ENCODE measurements at regions not wholly inside any gene's neighbourhood (a gene's known extent, or its start where the extent isn't known, plus 50 kb on each side); places are given as distances from the start of the nearest gene placed in this dataset.

GRCh38 chr1:201740670-201741111 is 88.3 kb upstream of the IPO9 start:
- no peak for ATAC-seq

GRCh38 chr1:201741763-201742342 is 87.1 kb upstream of the IPO9 start:
- ATAC-seq, result no peak
- no peak for TF ChIP-seq BACH2 (CRISPR knock-in tag; IDR thresholded peaks at IDR 0.05; ENCODE audit: borderline replicate concordance)
- no peak for TF ChIP-seq OSR1 (CRISPR knock-in tag; IDR thresholded peaks at IDR 0.05)
- no peak for TF ChIP-seq ZNF565 (CRISPR knock-in tag; conservative IDR thresholded peaks at IDR 0.05; ENCODE audit: low read depth)
- no peak for TF ChIP-seq TCF4 (CRISPR knock-in tag; IDR thresholded peaks at IDR 0.05; ENCODE audit: borderline replicate concordance)
- no peak for TF ChIP-seq ZFP30 (CRISPR knock-in tag; IDR thresholded peaks at IDR 0.05)
- no peak for TF ChIP-seq RARB (CRISPR knock-in tag; IDR thresholded peaks at IDR 0.05)
- no peak for TF ChIP-seq ZNF70 (CRISPR knock-in tag; IDR thresholded peaks at IDR 0.05)
- no peak for TF ChIP-seq ZC3H10 (CRISPR knock-in tag; IDR thresholded peaks at IDR 0.05)
- no peak for TF ChIP-seq CSDC2 (CRISPR knock-in tag; IDR thresholded peaks at IDR 0.05)
- no peak for TF ChIP-seq CREB5 (CRISPR knock-in tag; IDR thresholded peaks at IDR 0.05; ENCODE audit: low read depth)

More at GRCh38 chr1:201740670-201741111, 88.3 kb upstream of the IPO9 start:
- TF ChIP-seq SNAI2 (CRISPR knock-in tag; IDR thresholded peaks at IDR 0.05), result no peak
- TF ChIP-seq GLIS3 (CRISPR knock-in tag; IDR thresholded peaks at IDR 0.05), result no peak
- TF ChIP-seq PATZ1 (CRISPR knock-in tag; IDR thresholded peaks at IDR 0.05; ENCODE audit: borderline replicate concordance), result no peak
- no peak for TF ChIP-seq TOX (CRISPR knock-in tag; IDR thresholded peaks at IDR 0.05; ENCODE audit: borderline replicate concordance)
- TF ChIP-seq ARNTL (CRISPR knock-in tag; IDR thresholded peaks at IDR 0.05; ENCODE audit: borderline replicate concordance, low read depth), result no peak
- no peak for TF ChIP-seq ISL1 (CRISPR knock-in tag; IDR thresholded peaks at IDR 0.05)
- TF ChIP-seq ZNF70 (CRISPR knock-in tag; IDR thresholded peaks at IDR 0.05), result no peak
- TF ChIP-seq POU6F1 (CRISPR knock-in tag; IDR thresholded peaks at IDR 0.05; ENCODE audit: borderline replicate concordance, low read depth), result no peak
- no peak for TF ChIP-seq ZC3H10 (CRISPR knock-in tag; IDR thresholded peaks at IDR 0.05)
- no peak for TF ChIP-seq ZNF565 (CRISPR knock-in tag; conservative IDR thresholded peaks at IDR 0.05; ENCODE audit: low read depth)

- TF ChIP-seq GLIS3 (CRISPR knock-in tag; IDR thresholded peaks at IDR 0.05), result no peak
- no peak for TF ChIP-seq RARB (CRISPR knock-in tag; IDR thresholded peaks at IDR 0.05)
- no peak for TF ChIP-seq POU6F1 (CRISPR knock-in tag; IDR thresholded peaks at IDR 0.05; ENCODE audit: borderline replicate concordance, low read depth)
- ATAC-seq, result no peak; the same call in 2 of the 3 replicates
Observed at GRCh38 chr1:201742476-201742875, 86.5 kb upstream of the IPO9 start.

- no peak for ATAC-seq
Observed at GRCh38 chr1:201742955-201743805, 85.8 kb upstream of the IPO9 start.

More at GRCh38 chr1:201742955-201743805, 85.8 kb upstream of the IPO9 start:
- no peak for TF ChIP-seq PATZ1 (CRISPR knock-in tag; IDR thresholded peaks at IDR 0.05; ENCODE audit: borderline replicate concordance)
- TF ChIP-seq ARNTL (CRISPR knock-in tag; IDR thresholded peaks at IDR 0.05; ENCODE audit: borderline replicate concordance, low read depth), result no peak
- no peak for TF ChIP-seq ZC3H10 (CRISPR knock-in tag; IDR thresholded peaks at IDR 0.05)
- TF ChIP-seq TSHZ2 (CRISPR knock-in tag; IDR thresholded peaks at IDR 0.05), result no peak
- no peak for TF ChIP-seq ZFP30 (CRISPR knock-in tag; IDR thresholded peaks at IDR 0.05)
- no peak for TF ChIP-seq BACH2 (CRISPR knock-in tag; IDR thresholded peaks at IDR 0.05; ENCODE audit: borderline replicate concordance)
- TF ChIP-seq OSR1 (CRISPR knock-in tag; IDR thresholded peaks at IDR 0.05), result no peak
- TF ChIP-seq RARB (CRISPR knock-in tag; IDR thresholded peaks at IDR 0.05), result no peak
- no peak for TF ChIP-seq ZFP3 (CRISPR knock-in tag; IDR thresholded peaks at IDR 0.05)
- TF ChIP-seq TCF4 (CRISPR knock-in tag; IDR thresholded peaks at IDR 0.05; ENCODE audit: borderline replicate concordance), result no peak
- TF ChIP-seq SNAI2 (CRISPR knock-in tag; IDR thresholded peaks at IDR 0.05), result no peak
- TF ChIP-seq PPARA (CRISPR knock-in tag; IDR thresholded peaks at IDR 0.05; ENCODE audit: borderline replicate concordance), result no peak
- no peak for TF ChIP-seq GLIS3 (CRISPR knock-in tag; IDR thresholded peaks at IDR 0.05)
- no peak for TF ChIP-seq CSDC2 (CRISPR knock-in tag; IDR thresholded peaks at IDR 0.05)
